Stomach (tissue), 8 donors: ENCODE measurements at regions not wholly inside any gene's neighbourhood (a gene's known extent, or its start where the extent isn't known, plus 50 kb on each side); places are given as distances from the start of the nearest gene placed in this dataset.

ENCODE experiments used
- DNase-seq, 2 donors: peaks; one replicate each; pipeline versions ENCODE4 v3.0.0 to v3.0.0-alpha.2; 2013 to 2019
- H3K27ac ChIP-seq, 5 donors: fragments of 200-600 bp in 4 of 5; sonication (generic) in 4 of 5; one replicate each; pipeline ENCODE4 v1.5.1; 2013 to 2019; ENCODE audit warnings: mild to moderate bottlenecking in 1 of 5, moderate library complexity in 1 of 5
- H3K27me3 ChIP-seq, 3 donors: fragments of 200-600 bp; sonication (generic); one replicate each; pipeline ENCODE4 v1.5.1; 2017 to 2019; ENCODE audit warnings: mixed run types in 1 of 3
- H3K36me3 ChIP-seq, 4 donors: fragments of 200-600 bp; sonication (generic); 1 replicate in 3 of 4; 2 replicates in 1 of 4; pipeline ENCODE4 v1.5.1; 2016 to 2019
- H3K4me1 ChIP-seq, 4 donors: fragments of 200-600 bp; sonication (generic); one replicate each; pipeline ENCODE4 v1.5.1; 2016 to 2019
- H3K4me3 ChIP-seq, 4 donors: fragments of 200-600 bp; sonication (generic) in 3 of 4; one replicate each; pipeline ENCODE4 v1.5.1; 2016 to 2019; ENCODE audit warnings: mild to moderate bottlenecking in 1 of 4
- H3K9me3 ChIP-seq, 4 donors: fragments of 200-600 bp; sonication (generic); one replicate each; pipeline ENCODE4 v1.5.1; 2016 to 2019
- EP300 ChIP-seq: sonication (generic); formaldehyde crosslinking; IDR thresholded peaks from one replicate; pipeline ENCODE4 v1.6.1; 2017; ENCODE audit warnings: antibody characterized with exemption
- POLR2A ChIP-seq, 4 donors: fragments of 450-650 bp; IDR thresholded peaks; one replicate each; pipeline ENCODE4 v1.6.1; 2016; ENCODE audit warnings: antibody characterized with exemption in 4 of 4, control low read depth in 2 of 4, mild to moderate bottlenecking in 1 of 4, moderate library complexity in 1 of 4
- POLR2AphosphoS5 ChIP-seq, 3 donors: sonication (generic); formaldehyde crosslinking; IDR thresholded peaks; one replicate each; pipeline ENCODE4 v1.6.1; 2016; ENCODE audit warnings: antibody characterized with exemption in 3 of 3
- WGBS, 5 donors: extraction: QIAGEN DNeasy Blood & Tissue Kit in 3 of 5; methylation state at CpG; one replicate each; pipeline versions ENCODE4 v1.1.5 to v1.1.7; 2013 to 2018; 5-methylcytosine and 5-hydroxymethylcytosine counted together
- intact Hi-C: fragments of 100-400 bp; cut with DNase I; formaldehyde crosslinking; loops from one replicate; pipeline ENCODE4 v1.15.1; 2023; ENCODE audit warnings: low total_unique reads
- TF ChIP-seq, protein P1 (sequence below), 7 experiments: fragments of 450-650 bp in 4 of 7; fragments of 200-600 bp in 3 of 7; sonication (generic) in 3 of 7; IDR thresholded peaks; one replicate each; pipeline ENCODE4 v1.5.1; 2016 to 2019; ENCODE audit warnings: antibody characterized with exemption in 7 of 7, control low read depth in 2 of 7, mild to moderate bottlenecking in 1 of 7
- donor health status: healthy with polysubstance abuse.
- donor health status: Bipolar disorder and iron deficiency.
- donor health status: healthy.

DNA sequence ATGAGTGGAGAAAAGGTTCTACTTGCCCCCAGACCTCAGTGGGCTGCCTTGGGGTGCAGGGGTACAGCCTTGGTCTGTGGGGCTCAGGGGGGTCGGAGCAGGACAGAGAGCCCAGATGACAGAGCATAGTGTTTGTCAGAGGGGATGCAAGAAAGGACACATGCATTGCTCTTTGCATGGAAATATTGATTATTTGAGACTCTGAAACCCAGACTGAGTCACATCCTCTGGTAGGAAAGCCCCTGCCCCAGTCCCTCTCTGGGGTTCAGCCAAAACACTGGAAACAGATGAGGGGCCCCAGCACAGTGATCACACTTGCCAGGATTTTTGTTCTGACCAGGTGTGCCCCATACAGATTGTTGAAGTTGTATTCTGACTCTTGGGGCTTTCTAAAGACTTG is 1094.4 kb downstream of the BCL11B start:
- 0 to 53% (median 41%) methylated on average over 1 of the region's 1 CpG for WGBS, 5 donors
- intact Hi-C loops: no loop called here
- no peak overlapping the region for H3K4me3 ChIP-seq
- no peak for DNase-seq
- H3K9me3 ChIP-seq: no peaks in the 10 kb centered on the region
- H3K27me3 ChIP-seq: no peaks in the 10 kb centered on the region
- no peak overlapping the region for H3K27ac ChIP-seq
- no peak for TF ChIP-seq POLR2A (IDR thresholded peaks at IDR 0.05)
- no peak for TF ChIP-seq POLR2AphosphoS5 (IDR thresholded peaks at IDR 0.05)
- TF ChIP-seq EP300: no peak
- TF ChIP-seq, protein P1, sequence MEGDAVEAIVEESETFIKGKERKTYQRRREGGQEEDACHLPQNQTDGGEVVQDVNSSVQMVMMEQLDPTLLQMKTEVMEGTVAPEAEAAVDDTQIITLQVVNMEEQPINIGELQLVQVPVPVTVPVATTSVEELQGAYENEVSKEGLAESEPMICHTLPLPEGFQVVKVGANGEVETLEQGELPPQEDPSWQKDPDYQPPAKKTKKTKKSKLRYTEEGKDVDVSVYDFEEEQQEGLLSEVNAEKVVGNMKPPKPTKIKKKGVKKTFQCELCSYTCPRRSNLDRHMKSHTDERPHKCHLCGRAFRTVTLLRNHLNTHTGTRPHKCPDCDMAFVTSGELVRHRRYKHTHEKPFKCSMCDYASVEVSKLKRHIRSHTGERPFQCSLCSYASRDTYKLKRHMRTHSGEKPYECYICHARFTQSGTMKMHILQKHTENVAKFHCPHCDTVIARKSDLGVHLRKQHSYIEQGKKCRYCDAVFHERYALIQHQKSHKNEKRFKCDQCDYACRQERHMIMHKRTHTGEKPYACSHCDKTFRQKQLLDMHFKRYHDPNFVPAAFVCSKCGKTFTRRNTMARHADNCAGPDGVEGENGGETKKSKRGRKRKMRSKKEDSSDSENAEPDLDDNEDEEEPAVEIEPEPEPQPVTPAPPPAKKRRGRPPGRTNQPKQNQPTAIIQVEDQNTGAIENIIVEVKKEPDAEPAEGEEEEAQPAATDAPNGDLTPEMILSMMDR (IDR thresholded peaks at IDR 0.05): no peak
- no peaks in the 10 kb centered on the region for H3K36me3 ChIP-seq
- H3K4me1 ChIP-seq: no peaks in the 10 kb centered on the region

DNA sequence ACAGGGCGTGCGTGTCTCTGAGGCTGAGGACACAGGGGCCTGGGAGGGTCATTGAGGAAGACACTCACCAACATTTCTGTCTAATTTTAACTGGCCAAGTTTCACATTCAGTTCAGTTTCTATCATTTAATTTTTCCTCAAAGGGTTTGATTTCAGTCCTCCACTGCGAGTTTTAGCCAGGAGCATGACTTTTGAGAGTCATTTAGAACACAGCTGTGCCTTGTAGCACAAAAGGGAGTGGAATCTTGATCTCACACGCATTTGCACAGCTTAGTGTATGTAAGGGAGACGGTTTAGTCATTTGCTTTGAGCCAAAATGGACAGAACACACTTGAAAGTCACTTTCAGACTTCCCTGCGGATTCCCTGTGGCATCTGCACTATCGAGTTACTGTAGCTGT is 1090.8 kb downstream of the BCL11B start:
- WGBS, 5 donors: 64 to 78% (median 71%) methylated on average over 7 of the region's 7 CpGs
- H3K27ac ChIP-seq: no peak overlapping the region
- TF ChIP-seq POLR2AphosphoS5 (IDR thresholded peaks at IDR 0.05) (no peak), EP300 (no peak), POLR2A (IDR thresholded peaks at IDR 0.05) (no peak)
- TF ChIP-seq, protein P1 (IDR thresholded peaks at IDR 0.05): no peak
- H3K4me3 ChIP-seq: no peak overlapping the region
- H3K27me3 ChIP-seq: peaks cover 0 to 6% (median 0%) of the 10 kb centered on the region in 3 donors
- no peaks in the 10 kb centered on the region for H3K4me1 ChIP-seq
- no peak for DNase-seq
- no peaks in the 10 kb centered on the region for H3K36me3 ChIP-seq
- no peaks in the 10 kb centered on the region for H3K9me3 ChIP-seq
- intact Hi-C loops: no loop called here

DNA sequence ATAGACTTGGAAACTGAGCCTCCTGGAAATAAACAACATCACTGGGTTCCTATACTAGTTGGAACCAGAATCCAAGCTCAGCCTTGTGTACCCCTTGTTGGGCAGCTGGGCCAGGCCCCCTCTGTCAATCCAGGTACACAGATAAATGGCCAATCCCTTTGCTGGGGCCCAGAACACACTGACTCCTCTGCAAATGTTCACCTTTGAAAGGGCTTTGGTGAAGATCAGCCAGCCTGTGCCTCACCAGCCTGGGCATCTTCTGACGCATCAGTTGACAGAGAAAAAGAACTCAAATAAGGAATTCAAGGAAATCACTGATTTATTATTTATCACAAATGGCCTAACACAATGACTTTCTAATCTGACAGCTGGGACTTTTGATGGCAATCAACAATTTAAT is 1090.2 kb downstream of the BCL11B start:
- H3K27me3 ChIP-seq: peaks cover 0 to 6% (median 0%) of the 10 kb centered on the region in 3 donors
- H3K27ac ChIP-seq: no peak overlapping the region
- no peaks in the 10 kb centered on the region for H3K36me3 ChIP-seq
- no peaks in the 10 kb centered on the region for H3K4me1 ChIP-seq
- WGBS, 5 donors: 77 to 96% (median 88%) methylated on average over 1 of the region's 1 CpG
- no peak overlapping the region for H3K4me3 ChIP-seq
- DNase-seq: no peak
- intact Hi-C loops: no loop called here
- H3K9me3 ChIP-seq: no peaks in the 10 kb centered on the region
- TF ChIP-seq POLR2A (IDR thresholded peaks at IDR 0.05): no peak

DNA sequence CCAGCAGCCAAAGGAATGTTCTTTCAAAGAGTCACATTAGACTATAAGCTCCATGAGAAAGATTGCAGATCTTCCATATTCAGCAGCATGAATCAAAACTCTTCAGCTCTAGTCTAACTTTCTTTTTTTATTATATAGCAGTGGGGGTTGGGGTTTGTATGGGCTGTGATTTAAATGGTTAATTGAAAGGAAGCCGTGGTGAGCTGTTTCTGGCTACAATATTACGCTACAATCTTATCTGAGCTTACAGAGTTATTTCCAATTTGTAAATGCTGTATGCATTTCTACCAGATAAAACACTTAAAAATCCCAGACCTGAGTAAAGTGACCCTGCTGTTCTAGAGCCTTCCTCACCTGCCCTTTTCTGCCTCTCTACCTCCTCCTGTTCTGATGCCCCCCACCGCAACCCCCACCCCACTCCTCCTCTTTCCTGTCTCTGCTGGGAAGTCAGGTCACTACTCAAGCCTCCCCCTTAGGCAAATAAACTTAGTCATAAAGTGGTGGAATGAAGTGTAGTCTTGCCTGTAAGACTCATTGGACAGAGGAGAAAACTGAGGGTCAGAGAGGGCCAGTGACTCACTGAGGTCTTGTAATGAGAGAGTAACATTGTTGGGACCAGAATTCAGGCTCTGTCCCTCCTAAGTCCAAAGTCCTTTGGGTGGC is 1089.5 kb downstream of the BCL11B start:
- intact Hi-C loops: no loop called here
- Histone ChIP-seq H3K27ac (no peak overlapping the region), H3K9me3 (no peaks in the 10 kb centered on the region), H3K4me1 (no peaks in the 10 kb centered on the region), H3K36me3 (no peaks in the 10 kb centered on the region), H3K27me3 (peaks cover 0 to 11% (median 0%) of the 10 kb centered on the region in 3 donors), H3K4me3 (no peak overlapping the region)
- WGBS, 5 donors: 16 to 37% (median 34%) methylated on average over 3 of the region's 3 CpGs
- DNase-seq: no peak
- TF ChIP-seq, protein P1 (IDR thresholded peaks at IDR 0.05): no peak
- TF ChIP-seq EP300 (no peak), POLR2AphosphoS5 (IDR thresholded peaks at IDR 0.05) (no peak), POLR2A (IDR thresholded peaks at IDR 0.05) (no peak)

DNA sequence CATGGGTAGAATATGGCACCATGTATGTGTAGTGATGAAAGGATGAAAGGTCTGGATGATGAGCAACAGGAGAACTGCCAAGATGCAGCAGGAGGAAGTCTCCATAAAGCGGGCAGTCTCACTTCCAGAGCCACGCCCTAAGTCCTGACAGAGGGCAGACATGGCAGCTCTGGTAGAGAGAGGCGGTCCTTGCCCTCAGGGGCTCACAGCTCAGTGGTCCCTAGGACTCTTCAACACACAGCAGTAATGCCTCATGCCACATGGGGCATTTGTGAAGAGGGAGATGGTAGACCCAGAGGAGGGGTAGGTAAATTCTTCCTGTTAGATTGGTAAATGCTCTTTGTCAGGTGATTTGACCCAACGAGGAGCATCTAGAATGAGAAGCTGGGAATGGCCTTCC is 1088.4 kb downstream of the BCL11B start:
- H3K4me3 ChIP-seq: no peak overlapping the region
- peaks cover 0 to 11% (median 0%) of the 10 kb centered on the region in 3 donors for H3K27me3 ChIP-seq
- WGBS, 5 donors: 80 to 92% (median 88%) methylated on average over 4 of the region's 4 CpGs
- H3K4me1 ChIP-seq: no peaks in the 10 kb centered on the region
- no peaks in the 10 kb centered on the region for H3K36me3 ChIP-seq
- no peak for TF ChIP-seq POLR2A (IDR thresholded peaks at IDR 0.05)
- TF ChIP-seq EP300: no peak
- TF ChIP-seq POLR2AphosphoS5 (IDR thresholded peaks at IDR 0.05): no peak
- TF ChIP-seq, protein P1 (IDR thresholded peaks at IDR 0.05): no peak
- intact Hi-C loops: no loop called here
- H3K9me3 ChIP-seq: no peaks in the 10 kb centered on the region
- H3K27ac ChIP-seq: no peak overlapping the region
- no peak for DNase-seq
